ENCODE measurements at regions not wholly inside any gene's neighbourhood (a gene's known extent, or its start where the extent isn't known, plus 50 kb on each side); places are given as distances from the start of the nearest gene placed in this dataset.

DNA sequence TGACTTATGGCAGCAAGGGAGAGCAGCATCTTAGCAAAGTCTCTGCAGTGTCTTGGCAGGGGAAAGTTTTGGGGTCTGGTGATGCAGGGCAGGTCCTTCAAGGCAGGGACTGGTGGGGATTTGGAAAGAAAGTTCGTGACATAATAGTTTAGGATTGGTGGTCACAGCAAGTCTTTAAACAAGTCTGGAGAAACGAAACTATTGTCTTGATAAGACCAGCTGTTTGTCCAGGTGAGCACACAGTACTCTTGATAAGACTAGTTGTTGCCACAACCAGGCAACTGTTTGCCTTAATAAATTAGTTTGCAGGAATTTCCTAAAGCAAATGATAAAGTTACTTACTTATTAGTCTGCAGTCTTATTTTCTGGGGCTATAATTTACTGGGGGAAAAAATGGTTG is 136.1 kb downstream of the AKR1D1 start:
- TF ChIP-seq CTCF (IDR thresholded peaks at IDR 0.05 in 2 of 3, conservative IDR thresholded peaks at IDR 0.05 in 1 of 3; ENCODE audit: control insufficient read depth in 2 of 3, extremely low read depth in 1 of 3, insufficient read depth in 1 of 3, low read depth in 3 of 3, low read length in 3 of 3) (no peak), CBX5 (IDR thresholded peaks at IDR 0.05; ENCODE audit: low read depth) (no peak), POLR2A (IDR thresholded peaks at IDR 0.05; ENCODE audit: low read depth, low read length) (no peak), MXI1 (IDR thresholded peaks at IDR 0.05; ENCODE audit: low read depth, low read length) (no peak), FOXK2 (IDR thresholded peaks at IDR 0.05) (no peak), MTA3 (IDR thresholded peaks at IDR 0.05; ENCODE audit: borderline replicate concordance, low read length) (no peak)
- TF ChIP-seq, protein P1, sequence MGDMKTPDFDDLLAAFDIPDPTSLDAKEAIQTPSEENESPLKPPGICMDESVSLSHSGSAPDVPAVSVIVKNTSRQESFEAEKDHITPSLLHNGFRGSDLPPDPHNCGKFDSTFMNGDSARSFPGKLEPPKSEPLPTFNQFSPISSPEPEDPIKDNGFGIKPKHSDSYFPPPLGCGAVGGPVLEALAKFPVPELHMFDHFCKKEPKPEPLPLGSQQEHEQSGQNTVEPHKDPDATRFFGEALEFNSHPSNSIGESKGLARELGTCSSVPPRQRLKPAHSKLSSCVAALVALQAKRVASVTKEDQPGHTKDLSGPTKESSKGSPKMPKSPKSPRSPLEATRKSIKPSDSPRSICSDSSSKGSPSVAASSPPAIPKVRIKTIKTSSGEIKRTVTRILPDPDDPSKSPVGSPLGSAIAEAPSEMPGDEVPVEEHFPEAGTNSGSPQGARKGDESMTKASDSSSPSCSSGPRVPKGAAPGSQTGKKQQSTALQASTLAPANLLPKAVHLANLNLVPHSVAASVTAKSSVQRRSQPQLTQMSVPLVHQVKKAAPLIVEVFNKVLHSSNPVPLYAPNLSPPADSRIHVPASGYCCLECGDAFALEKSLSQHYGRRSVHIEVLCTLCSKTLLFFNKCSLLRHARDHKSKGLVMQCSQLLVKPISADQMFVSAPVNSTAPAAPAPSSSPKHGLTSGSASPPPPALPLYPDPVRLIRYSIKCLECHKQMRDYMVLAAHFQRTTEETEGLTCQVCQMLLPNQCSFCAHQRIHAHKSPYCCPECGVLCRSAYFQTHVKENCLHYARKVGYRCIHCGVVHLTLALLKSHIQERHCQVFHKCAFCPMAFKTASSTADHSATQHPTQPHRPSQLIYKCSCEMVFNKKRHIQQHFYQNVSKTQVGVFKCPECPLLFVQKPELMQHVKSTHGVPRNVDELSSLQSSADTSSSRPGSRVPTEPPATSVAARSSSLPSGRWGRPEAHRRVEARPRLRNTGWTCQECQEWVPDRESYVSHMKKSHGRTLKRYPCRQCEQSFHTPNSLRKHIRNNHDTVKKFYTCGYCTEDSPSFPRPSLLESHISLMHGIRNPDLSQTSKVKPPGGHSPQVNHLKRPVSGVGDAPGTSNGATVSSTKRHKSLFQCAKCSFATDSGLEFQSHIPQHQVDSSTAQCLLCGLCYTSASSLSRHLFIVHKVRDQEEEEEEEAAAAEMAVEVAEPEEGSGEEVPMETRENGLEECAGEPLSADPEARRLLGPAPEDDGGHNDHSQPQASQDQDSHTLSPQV (IDR thresholded peaks at IDR 0.05) = no peak
- TF ChIP-seq, protein P2, sequence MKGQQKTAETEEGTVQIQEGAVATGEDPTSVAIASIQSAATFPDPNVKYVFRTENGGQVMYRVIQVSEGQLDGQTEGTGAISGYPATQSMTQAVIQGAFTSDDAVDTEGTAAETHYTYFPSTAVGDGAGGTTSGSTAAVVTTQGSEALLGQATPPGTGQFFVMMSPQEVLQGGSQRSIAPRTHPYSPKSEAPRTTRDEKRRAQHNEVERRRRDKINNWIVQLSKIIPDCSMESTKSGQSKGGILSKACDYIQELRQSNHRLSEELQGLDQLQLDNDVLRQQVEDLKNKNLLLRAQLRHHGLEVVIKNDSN (IDR thresholded peaks at IDR 0.05; ENCODE audit: borderline replicate concordance, extremely low read length, insufficient read depth, low read depth, low read length) = no peak
